VCaP (cell line): ENCODE measurements at regions not wholly inside any gene's neighbourhood (a gene's known extent, or its start where the extent isn't known, plus 50 kb on each side); places are given as distances from the start of the nearest gene placed in this dataset.

Experiments
- H3K27ac ChIP-seq: fragments of 450-650 bp; 2 replicates; pipeline ENCODE4 v1.5.1; 2017
- CTCF ChIP-seq: fragments of 450-650 bp; conservative IDR thresholded peaks from 2 replicates; pipeline ENCODE4 v1.5.1; 2017; ENCODE audit warnings: mild to moderate bottlenecking, moderate library complexity

GRCh38 chr7:153383781-153384180, 624.2 kb downstream of the ACTR3B start:
- no peak overlapping the region for H3K27ac ChIP-seq
- TF ChIP-seq CTCF, result no peak

GRCh38 chr7:153385502-153385901, 626.0 kb downstream of the ACTR3B start:
- no peak overlapping the region for H3K27ac ChIP-seq
- no peak for TF ChIP-seq CTCF

- TF ChIP-seq CTCF, result no peak
Observed at GRCh38 chr7:153386556-153386955, 627.0 kb downstream of the ACTR3B start.

GRCh38 chr7:153388611-153389010, 629.1 kb downstream of the ACTR3B start:
- no peak overlapping the region for H3K27ac ChIP-seq
- TF ChIP-seq CTCF, result no peak

More at GRCh38 chr7:153386556-153386955, 627.0 kb downstream of the ACTR3B start:
- no peak overlapping the region for H3K27ac ChIP-seq

- H3K27ac ChIP-seq, result no peak overlapping the region
- TF ChIP-seq CTCF, result no peak
Observed at GRCh38 chr7:153389261-153389660, 629.7 kb downstream of the ACTR3B start.

GRCh38 chr7:153390955-153391354, 631.4 kb downstream of the ACTR3B start:
- TF ChIP-seq CTCF, result no peak
- no peak overlapping the region for H3K27ac ChIP-seq

GRCh38 chr7:153392726-153393125, 633.2 kb downstream of the ACTR3B start:
- no peak for TF ChIP-seq CTCF
- H3K27ac ChIP-seq, result no peak overlapping the region

- no peak overlapping the region for H3K27ac ChIP-seq
- no peak for TF ChIP-seq CTCF
Observed at GRCh38 chr7:153393666-153394065, 634.1 kb downstream of the ACTR3B start.
